ENCODE measurements at regions not wholly inside any gene's neighbourhood (a gene's known extent, or its start where the extent isn't known, plus 50 kb on each side); places are given as distances from the start of the nearest gene placed in this dataset.

GRCh38 chr11:105443623-105444022 lies 166.2 kb upstream of the GRIA4 start:
- no peak overlapping the region for H3K4me3 ChIP-seq
- DNase-seq (ENCODE audit: low spot score): no peak
- no peak for TF ChIP-seq CTCF (IDR thresholded peaks at IDR 0.05)
- H3K27ac ChIP-seq: no peak overlapping the region

- Histone ChIP-seq H3K4me3 (no peak overlapping the region), H3K27ac (no peak overlapping the region)
- no peak for DNase-seq (ENCODE audit: low spot score)
- TF ChIP-seq CTCF (IDR thresholded peaks at IDR 0.05): no peak
Measured at GRCh38 chr11:105432241-105432995, 177.5 kb upstream of the GRIA4 start.

GRCh38 chr11:105429096-105429910 lies 180.6 kb upstream of the GRIA4 start:
- TF ChIP-seq CTCF (IDR thresholded peaks at IDR 0.05): no peak
- H3K4me3 ChIP-seq: no peak overlapping the region
- H3K27ac ChIP-seq: no peak overlapping the region
- DNase-seq (ENCODE audit: low spot score): no peak

- no peak overlapping the region for H3K4me3 ChIP-seq
- no peak for DNase-seq (ENCODE audit: low spot score)
- no peak for TF ChIP-seq CTCF (IDR thresholded peaks at IDR 0.05)
- H3K27ac ChIP-seq: no peak overlapping the region
Measured at GRCh38 chr11:105407101-105407500, 202.8 kb upstream of the GRIA4 start.

- no peak overlapping the region for H3K27ac ChIP-seq
- no peak for TF ChIP-seq CTCF (IDR thresholded peaks at IDR 0.05)
- H3K4me3 ChIP-seq: no peak overlapping the region
- no peak for DNase-seq (ENCODE audit: low spot score)
Measured at GRCh38 chr11:105401269-105401809, 208.5 kb upstream of the GRIA4 start.

GRCh38 chr11:105399511-105399910 lies 210.4 kb upstream of the GRIA4 start:
- no peak for TF ChIP-seq CTCF (IDR thresholded peaks at IDR 0.05)
- Histone ChIP-seq H3K4me3 (no peak overlapping the region), H3K27ac (no peak overlapping the region)
- no peak for DNase-seq (ENCODE audit: low spot score)
